Astrocyte of the spinal cord (primary cell): ENCODE measurements at regions not wholly inside any gene's neighbourhood (a gene's known extent, or its start where the extent isn't known, plus 50 kb on each side); places are given as distances from the start of the nearest gene placed in this dataset.
A peak's percentile ranks its signal among the peaks of the same experiment; 100 is the strongest.

Experiments
- DNase-seq: peaks from one replicate; pipeline ENCODE4 v3.0.0; 2011; ENCODE audit warnings: low read depth, low spot score
- H3K4me3 ChIP-seq: 2 replicates; pipeline ENCODE4 v1.5.1; 2011; ENCODE audit warnings: low read depth, mild to moderate bottlenecking, low read length, moderate library complexity
- CTCF ChIP-seq: IDR thresholded peaks from 2 replicates; pipeline ENCODE4 v1.5.1; 2012; ENCODE audit warnings: low read depth, mild to moderate bottlenecking, low read length, inconsistent platforms
- in situ Hi-C: cut with HindIII; loops from 2 replicates; pipeline ENCODE4 v1.10.0; 2017; ENCODE audit warnings: low sequenced_read_pairs

DNA sequence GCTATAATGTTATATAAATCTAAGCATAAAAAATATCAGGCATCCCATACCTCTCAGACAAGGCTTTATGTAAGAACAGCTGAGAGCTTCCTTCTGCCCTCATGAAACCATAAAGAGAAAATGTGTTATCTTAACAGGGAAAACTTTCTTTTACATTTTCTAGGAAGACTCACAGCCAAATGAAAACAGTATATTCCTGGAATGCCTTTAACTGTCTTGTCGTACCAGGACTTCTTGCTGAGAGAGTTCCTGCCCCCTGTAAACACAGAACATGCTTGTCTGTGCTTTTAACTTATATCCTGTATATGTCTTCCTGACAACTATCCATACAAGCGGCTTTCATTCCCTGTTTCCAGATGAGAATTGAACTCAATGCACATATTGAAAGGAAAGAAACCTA lies 64.8 kb upstream of the AHR start:
- DNase-seq, result peak; percentile 44
- in situ Hi-C loops, result no loop called here
- no peak for TF ChIP-seq CTCF
- no peak overlapping the region for H3K4me3 ChIP-seq

- in situ Hi-C loops, result no loop called here
- no peak for DNase-seq
- no peak overlapping the region for H3K4me3 ChIP-seq
- TF ChIP-seq CTCF, result no peak
Observed at GRCh38 chr7:17234030-17234397, 64.4 kb upstream of the AHR start.

- peak; percentile 96 for DNase-seq
- in situ Hi-C loops, result no loop called here
- H3K4me3 ChIP-seq, result no peak overlapping the region
- TF ChIP-seq CTCF, result no peak
Observed at GRCh38 chr7:17234398-17235031, 63.9 kb upstream of the AHR start.

GRCh38 chr7:17236171-17236570 lies 62.3 kb upstream of the AHR start:
- in situ Hi-C loops, result no loop called here
- no peak for DNase-seq
- no peak overlapping the region for H3K4me3 ChIP-seq
- no peak for TF ChIP-seq CTCF

GRCh38 chr7:17236603-17237002 lies 61.8 kb upstream of the AHR start:
- peak; percentile 39 for DNase-seq
- in situ Hi-C loops, result no loop called here
- H3K4me3 ChIP-seq, result no peak overlapping the region
- no peak for TF ChIP-seq CTCF

DNA sequence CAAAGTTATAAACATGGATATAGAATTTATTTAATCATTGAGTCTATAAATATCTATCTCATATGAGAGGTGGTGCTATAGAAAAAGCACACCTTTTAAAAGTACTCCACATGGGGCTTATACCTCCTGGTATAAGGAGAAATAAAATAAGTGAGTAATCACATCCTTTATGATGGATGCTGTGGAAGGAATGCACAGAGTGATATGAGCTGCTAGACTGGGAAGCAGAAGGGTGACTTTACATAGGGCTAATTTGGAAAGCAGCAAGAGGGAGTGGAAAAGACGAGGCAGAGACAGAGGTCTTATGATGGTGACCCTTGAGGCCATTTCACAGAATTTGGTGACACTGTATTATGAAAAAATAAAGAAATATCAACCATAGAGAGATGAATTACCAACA lies 59.4 kb upstream of the AHR start:
- TF ChIP-seq CTCF, result no peak
- DNase-seq, result no peak
- H3K4me3 ChIP-seq, result no peak overlapping the region
- in situ Hi-C loops, result no loop called here
